Gastroesophageal sphincter (tissue), 4 donors: ENCODE measurements at regions not wholly inside any gene's neighbourhood (a gene's known extent, or its start where the extent isn't known, plus 50 kb on each side); places are given as distances from the start of the nearest gene placed in this dataset.

Experiments used
- ATAC-seq: fragments of 150-250 bp; one replicate; pipeline ENCODE4 v1.9.1; 2016; ENCODE audit warnings: mild to moderate bottlenecking, moderate library complexity
- H3K27ac ChIP-seq, 4 donors: fragments of 200-600 bp; sonication (generic) in 3 of 4; 1 replicate in 3 of 4; 2 replicates in 1 of 4; pipeline ENCODE4 v1.5.1; 2016 to 2019
- H3K27me3 ChIP-seq: fragments of 200-600 bp; sonication (generic); one replicate; pipeline ENCODE4 v1.5.1; 2019
- H3K36me3 ChIP-seq, 2 donors: fragments of 200-600 bp; sonication (generic); one replicate each; pipeline ENCODE4 v1.5.1; 2019; ENCODE audit warnings: control low read depth in 1 of 2
- H3K4me1 ChIP-seq, 3 donors: fragments of 200-600 bp; sonication (generic); 1 replicate in 2 of 3; 2 replicates in 1 of 3; pipeline ENCODE4 v1.5.1; 2016 to 2019; ENCODE audit warnings: control low read depth in 2 of 3
- H3K4me3 ChIP-seq, 2 donors: fragments of 200-600 bp; sonication (generic); one replicate each; pipeline ENCODE4 v1.5.1; 2019; ENCODE audit warnings: mild to moderate bottlenecking in 1 of 2, moderate library complexity in 1 of 2
- H3K9me3 ChIP-seq, 3 donors: fragments of 200-600 bp; sonication (generic); one replicate each; pipeline ENCODE4 v1.5.1; 2017 to 2019; ENCODE audit warnings: control low read depth in 2 of 3
- CTCF ChIP-seq, 4 experiments: fragments of 200-600 bp in 2 of 4; fragments of 450-650 bp in 2 of 4; sonication (generic) in 1 of 4; IDR thresholded peaks; one replicate each; pipeline ENCODE4 v1.5.1; 2017 to 2019; ENCODE audit warnings: antibody characterized with exemption in 4 of 4, mild to moderate bottlenecking in 2 of 4, moderate library complexity in 2 of 4
- EP300 ChIP-seq: sonication (generic); formaldehyde crosslinking; IDR thresholded peaks from one replicate; pipeline ENCODE4 v1.6.1; 2017; ENCODE audit warnings: antibody characterized with exemption, mild to moderate bottlenecking
- POLR2A ChIP-seq, 2 donors: fragments of 450-650 bp; IDR thresholded peaks; one replicate each; pipeline ENCODE4 v1.6.1; 2017; ENCODE audit warnings: antibody characterized with exemption in 2 of 2, mild to moderate bottlenecking in 2 of 2, moderate library complexity in 1 of 2
- POLR2AphosphoS5 ChIP-seq: sonication (generic); formaldehyde crosslinking; IDR thresholded peaks from one replicate; pipeline ENCODE4 v1.6.1; 2017; ENCODE audit warnings: antibody characterized with exemption
- WGBS, 2 donors: methylation state at CpG; one replicate each; pipeline ENCODE4 v1.1.5; 2018; ENCODE audit warnings: low coverage in 1 of 2; 5-methylcytosine and 5-hydroxymethylcytosine counted together

- Histone ChIP-seq H3K27ac (no peak overlapping the region), H3K4me1 (no peaks in the 10 kb centered on the region), H3K36me3 (no peaks in the 10 kb centered on the region), H3K4me3 (no peak overlapping the region), H3K9me3 (no peaks in the 10 kb centered on the region), H3K27me3 (peaks cover 46% of the 10 kb centered on the region)
- 59 to 72% methylated on average over 6 to 7 of the region's 7 CpGs for WGBS, 2 donors
- no peak for ATAC-seq
- TF ChIP-seq EP300 (no peak), POLR2AphosphoS5 (no peak), POLR2A (IDR thresholded peaks at IDR 0.05) (no peak), CTCF (IDR thresholded peaks at IDR 0.05) (no peak)
These were observed 305.8 kb upstream of the MKI67 start for GRCh38 chr10:128432011-128432410.

GRCh38 chr10:128432423-128432822 lies 306.2 kb upstream of the MKI67 start:
- WGBS, 2 donors, result 80 to 83% methylated on average over 1 to 2 of the region's 6 CpGs
- Histone ChIP-seq H3K4me1 (no peaks in the 10 kb centered on the region), H3K27ac (no peak overlapping the region), H3K9me3 (no peaks in the 10 kb centered on the region), H3K36me3 (no peaks in the 10 kb centered on the region), H3K27me3 (peaks cover 45% of the 10 kb centered on the region), H3K4me3 (no peak overlapping the region)
- no peak for ATAC-seq
- TF ChIP-seq POLR2A (IDR thresholded peaks at IDR 0.05) (no peak), POLR2AphosphoS5 (no peak), CTCF (IDR thresholded peaks at IDR 0.05) (no peak), EP300 (no peak)

- WGBS, 2 donors, result 42 to 48% methylated on average over 4 to 6 of the region's 6 CpGs
- no peaks in the 10 kb centered on the region for H3K4me1 ChIP-seq
- no peak overlapping the region for H3K27ac ChIP-seq
- peaks cover 65% of the 10 kb centered on the region for H3K27me3 ChIP-seq
- ATAC-seq, result no peak
- H3K4me3 ChIP-seq, result no peak overlapping the region
- H3K36me3 ChIP-seq, result no peaks in the 10 kb centered on the region
- no peaks in the 10 kb centered on the region for H3K9me3 ChIP-seq
- TF ChIP-seq EP300 (no peak), POLR2AphosphoS5 (no peak), POLR2A (IDR thresholded peaks at IDR 0.05) (no peak), CTCF (IDR thresholded peaks at IDR 0.05) (no peak)
These were observed 309.6 kb upstream of the MKI67 start for GRCh38 chr10:128435811-128436210.

- no peak overlapping the region for H3K4me3 ChIP-seq
- H3K27me3 ChIP-seq, result peaks cover 58% of the 10 kb centered on the region
- TF ChIP-seq EP300 (no peak), POLR2AphosphoS5 (no peak), POLR2A (IDR thresholded peaks at IDR 0.05) (no peak), CTCF (IDR thresholded peaks at IDR 0.05) (no peak)
- no peaks in the 10 kb centered on the region for H3K36me3 ChIP-seq
- ATAC-seq, result no peak
- no peak overlapping the region for H3K27ac ChIP-seq
- H3K4me1 ChIP-seq, result no peaks in the 10 kb centered on the region
- 63 to 67% methylated on average over 4 to 9 of the region's 13 CpGs for WGBS, 2 donors
- no peaks in the 10 kb centered on the region for H3K9me3 ChIP-seq
These were observed 311.6 kb upstream of the MKI67 start for GRCh38 chr10:128437786-128438345.

GRCh38 chr10:128438417-128439063 lies 312.3 kb upstream of the MKI67 start:
- 79 to 90% methylated on average over 12 to 15 of the region's 16 CpGs for WGBS, 2 donors
- no peak for ATAC-seq
- TF ChIP-seq POLR2AphosphoS5 (no peak), POLR2A (IDR thresholded peaks at IDR 0.05) (no peak), CTCF (IDR thresholded peaks at IDR 0.05) (no peak), EP300 (no peak)
- Histone ChIP-seq H3K36me3 (no peaks in the 10 kb centered on the region), H3K4me1 (no peaks in the 10 kb centered on the region), H3K9me3 (no peaks in the 10 kb centered on the region), H3K27me3 (peaks cover 58% of the 10 kb centered on the region), H3K4me3 (no peak overlapping the region), H3K27ac (no peak overlapping the region)
